Smooth muscle cell (in vitro differentiated cells): ENCODE measurements at regions not wholly inside any gene's neighbourhood (a gene's known extent, or its start where the extent isn't known, plus 50 kb on each side); places are given as distances from the start of the nearest gene placed in this dataset.

Experiments
- DNase-seq: peaks from one replicate; lab custom pipeline; 2025; ENCODE audit not compliant: unreplicated experiment; lab: John Stamatoyannopoulos, UW
- H2AFZ ChIP-seq: fragments of 200-600 bp; sonication (generic); 2 replicates; pipeline ENCODE4 v1.6.0; 2016; ENCODE audit warnings: antibody characterized with exemption, low read depth, mild to moderate bottlenecking
- H3F3A ChIP-seq: fragments of 200-600 bp; sonication (generic); 2 replicates; pipeline ENCODE4 v1.6.0; 2017; ENCODE audit warnings: antibody characterized with exemption, low read depth
- H3K27ac ChIP-seq: fragments of 200-600 bp; sonication (generic); 2 replicates; pipeline ENCODE4 v1.5.1; 2016; ENCODE audit warnings: low read depth, mild to moderate bottlenecking
- H3K27me3 ChIP-seq: fragments of 200-600 bp; sonication (generic); 2 replicates; pipeline ENCODE4 v1.6.1; 2016; ENCODE audit warnings: low read depth, mild to moderate bottlenecking
- H3K36me3 ChIP-seq: fragments of 200-600 bp; sonication (generic); 2 replicates; pipeline ENCODE4 v1.5.1; 2016; ENCODE audit warnings: low read depth
- H3K4me1 ChIP-seq: fragments of 200-600 bp; sonication (generic); 2 replicates; pipeline ENCODE4 v1.5.1; 2016; ENCODE audit warnings: low read depth
- H3K4me2 ChIP-seq: fragments of 200-600 bp; sonication (generic); 2 replicates; pipeline ENCODE4 v1.6.0; 2016; ENCODE audit warnings: mild to moderate bottlenecking
- H3K4me3 ChIP-seq: fragments of 200-600 bp; sonication (generic); 2 replicates; pipeline ENCODE4 v1.5.1; 2016; ENCODE audit warnings: mild to moderate bottlenecking
- H3K79me2 ChIP-seq: fragments of 200-600 bp; sonication (generic); 2 replicates; pipeline ENCODE4 v1.6.0; 2016; ENCODE audit warnings: low read depth, mild to moderate bottlenecking
- H3K9ac ChIP-seq: fragments of 200-600 bp; sonication (generic); 2 replicates; pipeline ENCODE4 v1.6.0; 2016; ENCODE audit warnings: low read depth
- H3K9me3 ChIP-seq: fragments of 200-600 bp; sonication (generic); replicated peaks from 2 replicates; pipeline ENCODE4 v1.5.1; 2016; ENCODE audit warnings: low read depth
- H4K20me1 ChIP-seq: fragments of 200-600 bp; sonication (generic); 2 replicates; pipeline ENCODE4 v1.6.0; 2016; ENCODE audit warnings: low read depth
- CTCF ChIP-seq: fragments of 200-600 bp; sonication (generic); IDR thresholded peaks from 2 replicates; pipeline ENCODE4 v1.5.1; 2017; ENCODE audit warnings: borderline replicate concordance, mild to moderate bottlenecking, antibody characterized with exemption; ENCODE audit not compliant: insufficient read depth, poor library complexity, severe bottlenecking
- WGBS: methylation state at CpG from one replicate; pipeline ENCODE4 v1.1.7; 2016; ENCODE audit warnings: low lambda C conversion rate; 5-methylcytosine and 5-hydroxymethylcytosine counted together

GRCh38 chr4:182019148-182019652, 224.0 kb upstream of the TENM3 start:
- H3K4me2 ChIP-seq, result no peak overlapping the region
- no peak for TF ChIP-seq CTCF
- H4K20me1 ChIP-seq, result no peaks in the 10 kb centered on the region
- H3K4me3 ChIP-seq, result no peak overlapping the region
- no peaks in the 10 kb centered on the region for H3K27me3 ChIP-seq
- H3K4me1 ChIP-seq, result no peaks in the 10 kb centered on the region
- no peaks in the 10 kb centered on the region for H3K79me2 ChIP-seq
- H2AFZ ChIP-seq, result no peak overlapping the region
- no peaks in the 10 kb centered on the region for H3K36me3 ChIP-seq
- no peak for DNase-seq
- no peak overlapping the region for H3K9ac ChIP-seq
- no peak overlapping the region for H3K27ac ChIP-seq
- 63% methylated on average over 5 of the region's 5 CpGs for WGBS
- H3F3A ChIP-seq, result no peaks in the 10 kb centered on the region
- H3K9me3 ChIP-seq, result no peaks in the 10 kb centered on the region

GRCh38 chr4:182022909-182023308, 220.3 kb upstream of the TENM3 start:
- no peak for DNase-seq
- Histone ChIP-seq H3K27me3 (no peaks in the 10 kb centered on the region), H2AFZ (no peak overlapping the region), H3K9me3 (peaks cover 10% of the 10 kb centered on the region), H3F3A (no peaks in the 10 kb centered on the region), H4K20me1 (no peaks in the 10 kb centered on the region), H3K4me3 (no peak overlapping the region), H3K9ac (no peak overlapping the region), H3K4me2 (no peak overlapping the region), H3K36me3 (no peaks in the 10 kb centered on the region), H3K79me2 (no peaks in the 10 kb centered on the region), H3K27ac (no peak overlapping the region), H3K4me1 (no peaks in the 10 kb centered on the region)
- 60% methylated on average over 5 of the region's 5 CpGs for WGBS
- TF ChIP-seq CTCF, result no peak

- Histone ChIP-seq H3K4me3 (no peak overlapping the region), H3K4me2 (no peak overlapping the region), H3K27ac (no peak overlapping the region), H2AFZ (no peak overlapping the region), H3F3A (no peaks in the 10 kb centered on the region), H3K9ac (no peak overlapping the region), H3K27me3 (no peaks in the 10 kb centered on the region), H3K4me1 (no peaks in the 10 kb centered on the region), H3K36me3 (no peaks in the 10 kb centered on the region), H3K79me2 (no peaks in the 10 kb centered on the region), H3K9me3 (peaks cover 10% of the 10 kb centered on the region), H4K20me1 (no peaks in the 10 kb centered on the region)
- DNase-seq, result no peak
- no peak for TF ChIP-seq CTCF
- WGBS, result 65% methylated on average over 3 of the region's 3 CpGs
Observed at GRCh38 chr4:182023469-182023868, 219.7 kb upstream of the TENM3 start.

- Histone ChIP-seq H2AFZ (no peak overlapping the region), H3F3A (no peaks in the 10 kb centered on the region), H3K4me2 (no peak overlapping the region), H3K9me3 (no peaks in the 10 kb centered on the region), H3K9ac (no peak overlapping the region), H4K20me1 (no peaks in the 10 kb centered on the region), H3K79me2 (no peaks in the 10 kb centered on the region), H3K36me3 (no peaks in the 10 kb centered on the region), H3K27me3 (no peaks in the 10 kb centered on the region), H3K27ac (no peak overlapping the region), H3K4me1 (no peaks in the 10 kb centered on the region), H3K4me3 (no peak overlapping the region)
- TF ChIP-seq CTCF, result no peak
- DNase-seq, result no peak
- 93% methylated on average over 8 of the region's 8 CpGs for WGBS
Observed at GRCh38 chr4:182042945-182043344, 200.3 kb upstream of the TENM3 start.
